OCI-LY3 (cell line): ENCODE measurements at regions not wholly inside any gene's neighbourhood (a gene's known extent, or its start where the extent isn't known, plus 50 kb on each side); places are given as distances from the start of the nearest gene placed in this dataset.

Experiments used
- H2AFZ ChIP-seq: fragments of 200-600, 300-600 bp; shearing (Covaris generic); 2 replicates; pipeline ENCODE4 v1.6.0; 2014; ENCODE audit warnings: antibody characterized with exemption, low read depth, low read length
- H3K27ac ChIP-seq: fragments of 200-600, 300-600 bp; sonication (generic); 2 replicates; pipeline ENCODE4 v1.5.1; 2014; ENCODE audit warnings: mild to moderate bottlenecking, low read length, moderate library complexity, mixed read lengths
- H3K27me3 ChIP-seq: fragments of 200-600, 300-600 bp; sonication (generic); 2 replicates; pipeline ENCODE4 v1.6.1; 2014; ENCODE audit warnings: low read depth, low read length, mixed read lengths
- H3K36me3 ChIP-seq: fragments of 200-600, 300-600 bp; sonication (generic); replicated peaks from 2 replicates; pipeline ENCODE3; 2014; ENCODE audit warnings: low read depth, low read length, mixed read lengths
- H3K4me1 ChIP-seq: fragments of 300-600, 200-600 bp; sonication (generic); 2 replicates; pipeline ENCODE4 v1.6.1; 2014; ENCODE audit warnings: low read length, mixed read lengths
- H3K4me2 ChIP-seq: fragments of 200-600, 300-600 bp; sonication (generic); 2 replicates; pipeline ENCODE4 v1.6.1; 2014; ENCODE audit warnings: low read length, mixed read lengths
- H3K4me3 ChIP-seq: fragments of 300-600, 200-600 bp; sonication (generic); 2 replicates; pipeline ENCODE4 v1.5.1; 2014; ENCODE audit warnings: antibody characterized with exemption, mild to moderate bottlenecking, low read length, moderate library complexity
- H3K79me2 ChIP-seq: fragments of 300-600, 200-600 bp; shearing (Covaris generic); 2 replicates; pipeline ENCODE4 v1.6.1; 2014; ENCODE audit warnings: mild to moderate bottlenecking, low read length, mixed read lengths
- H3K9ac ChIP-seq: fragments of 300-600, 200-600 bp; shearing (Covaris generic); 2 replicates; pipeline ENCODE4 v1.6.0; 2014; ENCODE audit warnings: mild to moderate bottlenecking, low read length, moderate library complexity
- H3K9me3 ChIP-seq: fragments of 200-600, 300-600 bp; shearing (Covaris generic); 2 replicates; pipeline ENCODE4 v1.6.1; 2014; ENCODE audit warnings: low read length, mixed read lengths; ENCODE audit not compliant: insufficient read depth
- H4K20me1 ChIP-seq: fragments of 200-600, 300-600 bp; sonication (generic); 2 replicates; pipeline ENCODE4 v1.6.1; 2016; ENCODE audit warnings: low read length, mixed read lengths; ENCODE audit not compliant: insufficient read depth
- EZH2phosphoT487 ChIP-seq: fragments of 200-600 bp; shearing (Covaris generic); IDR thresholded peaks from 2 replicates; pipeline ENCODE4 v1.6.1; 2018; ENCODE audit warnings: antibody characterized with exemption, mixed run types, low read depth
- TF ChIP-seq, protein P1 (sequence below): fragments of 200-600, 300-600 bp; sonication (generic); IDR thresholded peaks from 2 replicates; pipeline ENCODE4 v1.5.1; 2014; ENCODE audit warnings: antibody characterized with exemption, low read length, low read depth

- H3K4me3 ChIP-seq: no peak overlapping the region
- no peaks in the 10 kb centered on the region for H3K9me3 ChIP-seq
- no peak overlapping the region for H3K9ac ChIP-seq
- no peak overlapping the region for H2AFZ ChIP-seq
- no peaks in the 10 kb centered on the region for H3K27me3 ChIP-seq
- H3K4me2 ChIP-seq: no peak overlapping the region
- H3K36me3 ChIP-seq: no peaks in the 10 kb centered on the region
- H3K4me1 ChIP-seq: peaks cover 2% of the 10 kb centered on the region; the same call in 1 of the 2 replicates
- H3K27ac ChIP-seq: no peak overlapping the region
- no peak for TF ChIP-seq EZH2phosphoT487
- TF ChIP-seq, protein P1, sequence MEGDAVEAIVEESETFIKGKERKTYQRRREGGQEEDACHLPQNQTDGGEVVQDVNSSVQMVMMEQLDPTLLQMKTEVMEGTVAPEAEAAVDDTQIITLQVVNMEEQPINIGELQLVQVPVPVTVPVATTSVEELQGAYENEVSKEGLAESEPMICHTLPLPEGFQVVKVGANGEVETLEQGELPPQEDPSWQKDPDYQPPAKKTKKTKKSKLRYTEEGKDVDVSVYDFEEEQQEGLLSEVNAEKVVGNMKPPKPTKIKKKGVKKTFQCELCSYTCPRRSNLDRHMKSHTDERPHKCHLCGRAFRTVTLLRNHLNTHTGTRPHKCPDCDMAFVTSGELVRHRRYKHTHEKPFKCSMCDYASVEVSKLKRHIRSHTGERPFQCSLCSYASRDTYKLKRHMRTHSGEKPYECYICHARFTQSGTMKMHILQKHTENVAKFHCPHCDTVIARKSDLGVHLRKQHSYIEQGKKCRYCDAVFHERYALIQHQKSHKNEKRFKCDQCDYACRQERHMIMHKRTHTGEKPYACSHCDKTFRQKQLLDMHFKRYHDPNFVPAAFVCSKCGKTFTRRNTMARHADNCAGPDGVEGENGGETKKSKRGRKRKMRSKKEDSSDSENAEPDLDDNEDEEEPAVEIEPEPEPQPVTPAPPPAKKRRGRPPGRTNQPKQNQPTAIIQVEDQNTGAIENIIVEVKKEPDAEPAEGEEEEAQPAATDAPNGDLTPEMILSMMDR: no peak
- H3K79me2 ChIP-seq: no peaks in the 10 kb centered on the region
- no peaks in the 10 kb centered on the region for H4K20me1 ChIP-seq
These were observed 334.6 kb upstream of the PPARGC1A start for GRCh38 chr4:24224446-24224845.

GRCh38 chr4:24219209-24219608 is 329.4 kb upstream of the PPARGC1A start:
- Histone ChIP-seq H3K27me3 (no peaks in the 10 kb centered on the region; the same call in 1 of the 2 replicates), H3K4me2 (no peak overlapping the region), H3K9ac (no peak overlapping the region), H3K4me1 (no peaks in the 10 kb centered on the region), H4K20me1 (no peaks in the 10 kb centered on the region), H2AFZ (no peak overlapping the region), H3K4me3 (no peak overlapping the region), H3K27ac (no peak overlapping the region), H3K9me3 (no peaks in the 10 kb centered on the region), H3K36me3 (no peaks in the 10 kb centered on the region), H3K79me2 (no peaks in the 10 kb centered on the region)
- TF ChIP-seq, protein P1: no peak
- no peak for TF ChIP-seq EZH2phosphoT487

DNA sequence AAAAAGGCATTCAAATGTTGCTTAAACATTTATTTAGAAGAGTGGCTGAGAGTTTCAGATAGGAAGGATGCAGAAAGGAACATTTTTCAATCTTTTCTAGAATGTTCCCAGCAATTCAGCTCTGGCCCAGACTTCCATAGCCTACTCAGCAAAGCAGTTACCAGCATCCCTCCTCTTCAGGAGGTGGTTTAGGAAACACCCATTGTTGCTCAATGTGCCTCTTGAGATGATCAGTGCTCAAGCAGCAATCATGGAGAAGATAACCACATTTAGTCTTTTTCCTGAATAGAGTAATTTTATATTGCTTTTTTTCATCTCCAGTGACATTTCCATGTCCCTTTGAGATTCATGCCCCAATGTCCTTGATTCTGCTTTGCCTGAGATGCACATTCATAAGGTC is 328.7 kb upstream of the PPARGC1A start:
- no peaks in the 10 kb centered on the region; the same call in 1 of the 2 replicates for H3K27me3 ChIP-seq
- TF ChIP-seq EZH2phosphoT487: no peak
- TF ChIP-seq, protein P1: no peak
- H2AFZ ChIP-seq: no peak overlapping the region
- no peak overlapping the region for H3K27ac ChIP-seq
- H3K9me3 ChIP-seq: no peaks in the 10 kb centered on the region
- no peaks in the 10 kb centered on the region for H3K36me3 ChIP-seq
- no peak overlapping the region for H3K4me3 ChIP-seq
- H3K79me2 ChIP-seq: no peaks in the 10 kb centered on the region
- no peak overlapping the region for H3K4me2 ChIP-seq
- H4K20me1 ChIP-seq: no peaks in the 10 kb centered on the region
- no peak overlapping the region for H3K9ac ChIP-seq
- H3K4me1 ChIP-seq: no peaks in the 10 kb centered on the region

GRCh38 chr4:24214796-24215195 is 324.9 kb upstream of the PPARGC1A start:
- Histone ChIP-seq H4K20me1 (no peaks in the 10 kb centered on the region), H2AFZ (no peak overlapping the region), H3K27me3 (no peaks in the 10 kb centered on the region; the same call in 1 of the 2 replicates), H3K4me3 (no peak overlapping the region), H3K79me2 (no peaks in the 10 kb centered on the region), H3K27ac (no peak overlapping the region), H3K4me1 (no peaks in the 10 kb centered on the region), H3K36me3 (no peaks in the 10 kb centered on the region), H3K4me2 (no peak overlapping the region), H3K9ac (no peak overlapping the region), H3K9me3 (no peaks in the 10 kb centered on the region)
- TF ChIP-seq, protein P1: no peak
